Keratinocyte (primary cell): ENCODE measurements at regions not wholly inside any gene's neighbourhood (a gene's known extent, or its start where the extent isn't known, plus 50 kb on each side); places are given as distances from the start of the nearest gene placed in this dataset.

Source experiments
- DNase-seq: peaks from one replicate; pipeline ENCODE4 v3.0.0-alpha.2; 2011; ENCODE audit warnings: low read depth, missing footprints, low spot score
- FAIRE-seq: peaks from 2 replicates; lab custom pipeline; 2011; peaks lifted over from hg19 to GRCh38; lab: Jason Lieb, UNC
- H2AFZ ChIP-seq: 2 replicates; pipeline ENCODE4 v1.6.0; 2012; ENCODE audit warnings: low read length, control low read depth, inconsistent platforms; ENCODE audit not compliant: control insufficient read depth
- H3K27ac ChIP-seq: 2 replicates; pipeline ENCODE4 v1.5.1; 2011; ENCODE audit warnings: low read length; ENCODE audit not compliant: control insufficient read depth, insufficient read depth
- H3K27me3 ChIP-seq: 3 replicates; pipeline ENCODE4 v1.6.0; 2011; ENCODE audit warnings: low read length; ENCODE audit not compliant: control insufficient read depth, insufficient read depth; ENCODE audit errors: extremely low read depth
- H3K36me3 ChIP-seq, 2 experiments: 2 replicates in 1 of 2; 3 replicates in 1 of 2; pipeline ENCODE4 v1.5.1; 2011; ENCODE audit warnings: low read length in 2 of 2, mild to moderate bottlenecking in 1 of 2; ENCODE audit not compliant: control insufficient read depth in 2 of 2, insufficient read depth in 2 of 2; ENCODE audit errors: extremely low read depth in 1 of 2
- H3K4me1 ChIP-seq: 3 replicates; pipeline ENCODE4 v1.5.1; 2011; ENCODE audit warnings: low read length; ENCODE audit not compliant: control insufficient read depth, insufficient read depth; ENCODE audit errors: extremely low read depth
- H3K4me2 ChIP-seq: 3 replicates; pipeline ENCODE4 v1.6.0; 2011; ENCODE audit warnings: low read depth, low read length; ENCODE audit not compliant: control insufficient read depth, insufficient read depth; ENCODE audit errors: extremely low read depth
- H3K4me3 ChIP-seq, 3 experiments: fragments of 200-600 bp in 1 of 3; sonication (generic) in 1 of 3; 2 replicates in 2 of 3; 3 replicates in 1 of 3; pipeline ENCODE4 v1.5.1; 2011 to 2016; ENCODE audit warnings: low read length in 3 of 3, mild to moderate bottlenecking in 3 of 3, control low read depth in 2 of 3, inconsistent platforms in 1 of 3, low read depth in 1 of 3, mixed read lengths in 1 of 3, mixed run types in 1 of 3, moderate library complexity in 1 of 3; ENCODE audit not compliant: control insufficient read depth in 2 of 3, insufficient read depth in 2 of 3; ENCODE audit errors: extremely low read depth in 1 of 3
- H3K79me2 ChIP-seq: 2 replicates; pipeline ENCODE4 v1.6.0; 2012; ENCODE audit warnings: low read length; ENCODE audit not compliant: control insufficient read depth, insufficient read depth
- H3K9ac ChIP-seq: 3 replicates; pipeline ENCODE4 v1.6.0; 2011; ENCODE audit warnings: low read length; ENCODE audit not compliant: control insufficient read depth, insufficient read depth; ENCODE audit errors: extremely low read depth
- H3K9me1 ChIP-seq: 3 replicates; pipeline ENCODE4 v1.6.0; 2011; ENCODE audit warnings: low read length; ENCODE audit not compliant: control insufficient read depth, insufficient read depth; ENCODE audit errors: extremely low read depth
- H3K9me3 ChIP-seq: 2 replicates; pipeline ENCODE4 v1.5.1; 2012; ENCODE audit warnings: low read depth, low read length; ENCODE audit not compliant: control insufficient read depth
- H4K20me1 ChIP-seq: 3 replicates; pipeline ENCODE4 v1.6.0; 2011; ENCODE audit warnings: low read length; ENCODE audit not compliant: control insufficient read depth, insufficient read depth; ENCODE audit errors: extremely low read depth
- CTCF ChIP-seq, 3 experiments: IDR thresholded peaks in 1 of 3; conservative IDR thresholded peaks in 1 of 3; optimal IDR thresholded peaks in 1 of 3; 2 replicates in 2 of 3; 3 replicates in 1 of 3; pipeline versions ENCODE3 to v1.5.1; 2011; ENCODE audit warnings: low read length in 3 of 3, mild to moderate bottlenecking in 3 of 3, moderate library complexity in 2 of 3, control low read depth in 1 of 3, inconsistent platforms in 1 of 3; ENCODE audit not compliant: insufficient read depth in 2 of 3; ENCODE audit errors: extremely low read depth in 1 of 3
- EZH2 ChIP-seq: IDR thresholded peaks from one replicate; pipeline ENCODE4 v1.6.1; 2012; ENCODE audit warnings: inconsistent platforms, mild to moderate bottlenecking, low read length, moderate library complexity
- dilution Hi-C: fragments of 300-500 bp; cut with MboI; formaldehyde crosslinking; loops from one replicate; pipeline ENCODE4 v1.7.0; 2020; ENCODE audit warnings: low sequenced_read_pairs; ENCODE audit not compliant: extremely low pct_ligation_motif_present

- no peaks in the 10 kb centered on the region for H3K36me3 ChIP-seq
- H3K4me2 ChIP-seq, result no peak overlapping the region
- peaks cover 5% of the 10 kb centered on the region for H3K4me1 ChIP-seq
- H3K27ac ChIP-seq, result no peak overlapping the region
- no peaks in the 10 kb centered on the region for H3K27me3 ChIP-seq
- no peak overlapping the region for H2AFZ ChIP-seq
- TF ChIP-seq EZH2, result no peak
- no peak for TF ChIP-seq CTCF (optimal IDR thresholded peaks at IDR 0.05 in 1 of 3, IDR thresholded peaks at IDR 0.05 in 1 of 3, conservative IDR thresholded peaks at IDR 0.05 in 1 of 3; ENCODE audit: extremely low read depth in 1 of 3, insufficient read depth in 2 of 3, low read length in 3 of 3)
- no peak overlapping the region for H3K9ac ChIP-seq
- DNase-seq (no peak), FAIRE-seq (no peak)
- H4K20me1 ChIP-seq, result no peaks in the 10 kb centered on the region
- no peaks in the 10 kb centered on the region for H3K9me3 ChIP-seq
- dilution Hi-C loops, result no loop called here
- H3K79me2 ChIP-seq, result no peaks in the 10 kb centered on the region
- no peak overlapping the region for H3K4me3 ChIP-seq
- no peaks in the 10 kb centered on the region for H3K9me1 ChIP-seq
These were observed 359.1 kb upstream of the XYLT1 start for GRCh38 chr16:17829811-17830210.

DNA sequence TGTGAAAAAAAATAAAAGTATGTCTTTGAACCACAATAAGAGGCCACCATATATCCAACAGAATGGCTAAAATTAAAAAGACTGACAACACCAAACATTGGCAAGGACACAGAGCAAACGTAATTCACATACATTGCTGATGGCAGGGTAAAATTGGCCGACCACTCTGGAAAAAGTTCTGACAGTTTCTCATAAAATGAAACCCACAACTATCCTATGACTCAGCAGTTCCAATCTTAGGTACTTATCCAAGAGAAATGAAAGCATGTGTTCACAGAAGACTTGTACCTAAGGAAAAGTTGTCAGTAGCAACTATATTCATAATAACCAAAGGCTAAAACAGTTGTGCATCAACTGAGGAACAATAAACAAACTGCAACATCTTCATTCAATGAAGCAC, 357.3 kb upstream of the XYLT1 start:
- H3K4me2 ChIP-seq, result no peak overlapping the region
- H4K20me1 ChIP-seq, result no peaks in the 10 kb centered on the region
- H2AFZ ChIP-seq, result no peak overlapping the region
- dilution Hi-C loops, result no loop called here
- H3K9me3 ChIP-seq, result no peaks in the 10 kb centered on the region
- no peak overlapping the region for H3K27ac ChIP-seq
- H3K4me3 ChIP-seq, result no peak overlapping the region
- TF ChIP-seq EZH2, result no peak
- no peak for TF ChIP-seq CTCF (optimal IDR thresholded peaks at IDR 0.05 in 1 of 3, IDR thresholded peaks at IDR 0.05 in 1 of 3, conservative IDR thresholded peaks at IDR 0.05 in 1 of 3; ENCODE audit: extremely low read depth in 1 of 3, insufficient read depth in 2 of 3, low read length in 3 of 3)
- no peaks in the 10 kb centered on the region for H3K79me2 ChIP-seq
- no peak for DNase-seq
- H3K9me1 ChIP-seq, result no peaks in the 10 kb centered on the region
- FAIRE-seq, result peak; percentile 74
- H3K27me3 ChIP-seq, result no peaks in the 10 kb centered on the region
- peaks cover 5% of the 10 kb centered on the region for H3K4me1 ChIP-seq
- H3K9ac ChIP-seq, result no peak overlapping the region
- no peaks in the 10 kb centered on the region for H3K36me3 ChIP-seq
